GM18508 (cell line): ENCODE measurements at regions not wholly inside any gene's neighbourhood (a gene's known extent, or its start where the extent isn't known, plus 50 kb on each side); places are given as distances from the start of the nearest gene placed in this dataset.

Experiments
- ATAC-seq: cut with Tn5 transposase; IDR thresholded peaks from one replicate; pipeline ENCODE4 v1.9.1; 2021; ENCODE audit warnings: moderate number of reproducible peaks; ENCODE audit not compliant: insufficient read depth, unreplicated experiment

DNA sequence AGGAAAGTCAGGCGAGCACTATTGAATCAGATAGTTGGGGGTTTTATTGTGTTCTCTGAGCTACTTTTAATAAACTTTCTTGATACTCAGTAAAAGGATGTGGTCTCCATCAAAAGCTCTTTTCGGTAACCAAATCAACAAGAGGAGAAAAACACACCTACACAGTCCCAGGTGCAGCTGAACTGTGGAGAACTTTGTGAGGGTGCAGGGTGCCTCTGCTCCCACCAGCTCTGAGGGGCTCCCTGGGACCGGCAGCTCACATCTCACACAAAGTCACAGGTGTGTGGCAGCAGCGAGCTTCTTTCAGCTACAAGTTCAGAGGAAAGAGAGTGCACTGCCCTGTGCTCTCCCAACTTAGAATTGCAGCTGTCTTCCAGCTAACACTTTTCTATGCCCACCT is 650.4 kb downstream of the RNF144A start:
- ATAC-seq: no peak

DNA sequence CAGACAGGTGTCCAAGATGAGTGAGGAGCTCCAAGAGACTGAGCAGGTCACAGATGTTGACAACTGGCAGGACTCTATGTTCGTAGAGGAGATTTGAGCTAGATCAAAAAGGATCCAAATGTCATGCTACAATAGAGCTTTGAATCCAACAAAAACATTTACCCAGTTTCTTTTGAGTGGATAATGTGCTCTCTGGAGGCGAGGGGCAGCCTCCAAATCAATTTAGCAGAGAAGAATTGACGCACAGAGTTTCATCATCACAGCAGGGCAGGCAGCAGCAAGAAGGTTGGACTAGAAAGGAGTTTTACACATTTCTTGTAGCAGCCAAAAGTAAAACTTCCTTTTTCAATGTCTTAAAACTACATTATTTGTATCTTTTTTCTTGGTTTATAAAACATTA is 653.0 kb downstream of the RNF144A start:
- no peak for ATAC-seq

DNA sequence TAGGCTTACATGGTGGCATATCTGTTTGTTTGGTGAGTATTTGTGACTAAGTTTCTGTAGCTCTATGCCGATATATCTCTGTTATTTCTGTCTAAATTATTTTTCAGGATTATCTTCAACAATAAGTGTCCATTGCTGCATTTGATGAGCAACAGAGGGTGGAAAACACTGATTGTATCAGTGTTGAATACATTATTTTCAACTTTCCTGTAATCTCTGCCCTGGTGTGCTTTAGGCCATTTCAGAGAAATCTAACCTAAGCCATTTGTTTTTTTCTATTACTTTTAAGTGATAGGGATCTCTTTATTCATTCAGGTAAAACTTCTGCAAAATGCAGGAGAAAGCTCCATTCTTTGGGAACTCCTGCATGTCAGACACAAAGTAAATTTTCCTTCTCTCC is 654.5 kb downstream of the RNF144A start:
- ATAC-seq: no peak

DNA sequence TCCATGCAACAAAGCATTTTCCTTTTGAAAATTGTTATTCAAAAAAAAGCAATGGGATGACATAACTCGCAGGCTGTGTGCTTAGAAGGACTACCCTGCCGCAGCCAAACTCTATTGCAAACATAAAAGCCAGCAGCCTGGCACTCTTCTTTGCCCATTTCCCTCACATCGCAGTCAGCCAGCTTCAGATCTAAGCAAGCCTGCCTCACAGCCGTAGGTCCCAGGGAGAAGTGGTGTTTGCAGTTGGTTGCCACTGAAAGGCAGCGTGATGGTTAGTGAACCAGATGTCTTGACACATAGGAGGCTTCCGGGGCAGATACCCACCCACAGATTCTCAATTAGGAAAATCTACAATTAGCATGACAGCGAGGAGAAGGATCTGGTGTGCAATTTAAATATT is 655.2 kb downstream of the RNF144A start:
- no peak for ATAC-seq

DNA sequence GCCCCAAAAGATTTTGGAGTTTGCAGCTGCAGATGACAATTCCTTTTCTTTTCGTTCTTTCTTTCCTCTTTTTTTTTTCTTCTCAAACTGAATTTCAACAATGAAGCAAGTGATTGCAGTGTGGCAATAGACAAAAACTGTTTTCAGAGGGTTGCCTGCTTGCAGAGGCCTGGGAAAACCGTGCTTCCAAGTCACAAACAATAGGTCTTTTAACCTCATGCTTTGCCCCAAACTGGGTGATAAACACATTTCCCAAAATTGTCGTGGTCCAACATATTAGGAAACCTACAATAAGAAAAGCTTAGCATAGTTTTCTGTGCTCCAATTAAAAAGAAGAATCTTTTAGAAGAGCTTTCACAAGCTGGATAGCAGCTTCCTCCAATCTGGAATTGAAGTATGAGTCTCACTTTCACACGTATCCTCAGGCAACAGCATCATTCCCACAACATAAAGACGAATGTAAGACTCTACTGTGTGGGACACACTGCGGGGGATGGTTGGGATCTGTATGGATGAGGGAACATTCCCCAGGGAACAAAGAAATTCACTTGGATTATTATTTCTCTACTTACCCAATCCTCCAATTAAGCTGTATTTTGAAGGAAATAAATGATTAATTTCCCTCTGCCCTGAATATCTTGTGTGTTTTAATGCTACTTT is 656.1 kb downstream of the RNF144A start:
- ATAC-seq: no peak

DNA sequence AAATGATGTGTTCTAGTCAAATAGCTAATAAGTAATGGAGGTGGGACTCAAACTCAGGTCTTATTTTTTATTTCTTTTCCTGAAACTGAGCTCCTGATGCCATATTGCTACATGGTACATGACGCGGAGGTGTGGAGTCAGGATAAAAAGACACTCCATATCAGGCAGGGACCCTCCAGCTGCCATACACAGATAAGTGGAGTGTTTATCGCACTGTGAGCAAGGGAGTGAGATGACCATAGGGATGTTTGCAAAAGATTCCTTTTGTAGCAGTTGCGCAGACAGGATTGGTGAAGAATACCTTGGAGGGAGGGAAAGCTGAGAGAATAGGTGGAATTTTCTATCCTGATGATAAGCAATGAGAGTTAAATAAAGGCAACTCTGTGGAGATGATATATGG is 657.2 kb downstream of the RNF144A start:
- ATAC-seq: no peak

DNA sequence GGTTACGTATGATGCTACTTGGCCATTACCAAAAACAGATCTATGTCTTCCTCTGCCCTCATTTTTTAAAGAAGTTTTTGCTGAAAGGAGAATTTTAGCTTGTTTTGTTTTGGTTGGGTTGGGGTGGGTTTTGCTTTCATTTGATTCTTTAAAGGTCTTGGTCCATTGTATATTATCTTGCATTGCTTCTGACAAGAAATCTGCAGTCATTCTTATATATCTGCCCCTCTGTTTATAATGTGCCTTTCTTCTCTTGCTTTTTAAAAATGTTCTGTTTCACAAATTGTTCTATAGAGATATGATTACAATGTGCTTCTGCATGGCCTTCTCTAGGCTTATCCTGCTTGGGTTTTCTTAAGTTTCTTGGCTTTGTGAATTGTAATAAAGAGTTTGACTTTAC is 660.6 kb downstream of the RNF144A start:
- no peak for ATAC-seq

DNA sequence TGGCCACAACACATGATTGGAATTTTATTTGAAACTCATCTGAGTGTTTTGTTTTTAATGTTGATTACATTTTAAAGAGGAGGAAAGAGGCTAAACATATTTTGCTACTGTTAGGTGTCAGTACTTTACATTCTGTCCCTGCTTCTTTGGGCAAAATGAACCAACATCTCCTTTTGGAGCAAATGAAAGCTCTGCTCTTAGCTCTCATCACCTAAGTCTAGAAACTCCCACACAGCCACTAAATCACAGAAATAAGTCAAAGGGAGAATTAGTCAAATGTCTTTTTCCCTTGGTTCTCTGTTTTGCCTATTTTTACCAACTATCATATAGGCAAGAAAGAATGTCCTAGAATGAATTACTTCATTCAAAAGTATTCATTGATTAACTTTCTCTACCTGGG is 666.8 kb downstream of the RNF144A start:
- ATAC-seq: no peak

DNA sequence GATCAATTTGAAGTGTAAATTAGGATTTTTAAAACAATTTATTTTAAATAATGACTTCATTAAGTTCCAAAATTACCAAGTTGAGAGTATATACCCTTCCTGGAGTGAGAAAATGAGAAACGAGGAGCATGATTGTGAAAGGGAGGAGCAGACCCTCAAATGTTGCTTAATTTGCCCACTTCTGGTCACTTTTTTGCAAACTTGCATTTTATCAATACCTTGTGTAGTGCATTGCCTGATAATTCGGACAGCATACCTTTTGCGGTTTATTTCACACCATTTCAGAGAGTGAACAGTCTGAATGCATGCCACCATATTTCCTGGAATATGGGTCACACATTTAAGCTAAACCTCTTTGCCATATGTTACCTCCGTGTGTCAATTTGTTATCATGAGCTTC is 669.7 kb downstream of the RNF144A start:
- ATAC-seq: no peak

DNA sequence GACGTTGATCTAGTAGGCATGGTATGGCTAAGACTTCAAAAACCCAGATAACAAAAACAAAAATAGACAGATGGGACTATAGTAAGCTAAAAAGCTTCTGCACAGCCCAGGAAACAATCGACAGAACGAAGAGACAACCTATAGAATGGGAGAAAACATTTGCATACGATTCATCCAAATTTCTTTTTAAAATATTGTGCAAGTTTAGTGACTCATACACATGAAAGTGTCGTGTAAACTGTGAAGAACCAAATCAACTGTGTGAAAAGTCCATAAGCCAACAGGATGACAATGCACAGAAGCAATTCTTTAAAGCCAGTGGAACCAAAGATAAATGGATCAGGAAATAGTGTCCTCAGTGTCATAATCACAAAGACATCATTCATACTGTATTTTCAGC is 671.1 kb downstream of the RNF144A start:
- no peak for ATAC-seq

DNA sequence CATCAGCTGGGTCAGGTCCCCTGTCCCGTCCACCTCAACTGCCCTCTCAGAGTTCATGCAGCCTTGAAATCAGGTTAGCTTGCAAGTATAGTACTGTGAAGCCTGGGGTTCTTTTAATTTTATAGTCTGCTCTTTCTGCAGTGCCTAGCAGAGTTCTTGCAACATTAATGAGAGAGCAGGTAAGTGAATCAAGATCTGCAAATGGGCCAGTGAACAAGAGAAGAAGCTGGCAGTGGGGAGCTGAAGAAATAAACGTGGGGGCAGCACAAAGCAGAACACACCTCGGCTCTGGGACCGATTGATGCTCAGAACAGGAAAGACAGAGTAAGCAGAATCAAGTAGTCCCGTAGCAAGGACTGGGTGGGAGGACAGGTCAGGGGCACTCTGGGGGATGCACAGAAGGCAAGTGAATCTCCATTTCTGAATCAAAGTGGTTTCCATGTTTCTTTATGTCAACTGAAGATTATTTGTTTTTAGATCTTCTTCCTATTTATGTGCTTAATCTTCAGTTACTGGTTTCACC is 675.5 kb downstream of the RNF144A start:
- no peak for ATAC-seq

DNA sequence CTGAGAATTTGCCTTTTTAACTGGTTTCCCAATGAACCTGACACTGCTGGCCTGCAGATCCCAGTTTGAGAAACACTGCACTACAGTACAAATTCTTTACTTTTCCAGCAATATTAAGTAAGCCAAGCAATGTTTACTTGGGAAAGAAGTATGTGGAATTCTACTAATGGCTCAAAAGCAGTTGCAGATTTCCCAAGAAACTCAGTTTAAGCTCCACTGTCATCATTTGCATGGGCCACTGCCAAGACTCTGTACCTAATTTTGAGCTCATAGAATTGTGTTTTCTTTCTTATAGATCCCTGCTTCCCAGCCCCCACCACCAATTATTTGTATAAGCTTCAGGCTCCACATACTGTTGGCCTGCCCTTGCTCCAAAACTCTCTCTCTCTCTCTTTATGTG is 676.1 kb downstream of the RNF144A start:
- no peak for ATAC-seq

DNA sequence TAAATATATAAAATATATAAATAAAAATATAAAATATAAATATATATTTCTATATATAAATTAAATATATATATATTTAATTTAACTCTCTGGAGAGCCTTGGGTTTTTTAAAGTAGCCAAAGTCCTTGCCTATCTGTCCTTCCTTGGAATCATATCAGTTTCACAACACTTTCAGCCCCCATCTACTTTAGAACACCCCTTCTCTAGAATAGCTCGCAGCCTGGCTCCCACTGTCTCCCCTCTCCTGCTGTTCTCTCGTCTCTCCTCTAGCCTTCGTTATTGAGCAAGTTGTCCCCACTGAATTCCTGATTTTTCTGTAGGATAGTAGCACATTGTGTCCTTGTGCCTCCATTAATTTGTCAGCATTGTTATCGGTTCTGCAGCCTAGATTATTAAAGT is 677.0 kb downstream of the RNF144A start:
- no peak for ATAC-seq

DNA sequence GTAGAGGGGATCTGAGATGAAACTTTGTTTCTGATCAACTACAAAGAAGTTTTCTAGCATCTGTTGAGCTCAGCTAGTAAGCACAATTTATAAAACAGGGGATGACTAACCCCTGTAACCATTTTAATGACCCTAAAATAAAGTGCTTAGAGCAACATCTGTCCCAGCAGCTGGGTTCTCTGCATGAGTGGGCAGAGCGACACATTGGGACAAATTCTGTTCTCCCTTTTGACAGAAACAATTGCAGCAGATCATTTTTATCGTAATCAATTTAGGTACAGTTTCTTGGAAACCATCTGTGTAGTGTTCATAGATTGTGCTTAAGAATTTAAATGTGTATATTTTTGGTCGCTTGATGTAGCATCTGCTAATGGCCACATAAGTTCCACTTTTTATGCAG is 678.0 kb downstream of the RNF144A start:
- ATAC-seq: no peak

DNA sequence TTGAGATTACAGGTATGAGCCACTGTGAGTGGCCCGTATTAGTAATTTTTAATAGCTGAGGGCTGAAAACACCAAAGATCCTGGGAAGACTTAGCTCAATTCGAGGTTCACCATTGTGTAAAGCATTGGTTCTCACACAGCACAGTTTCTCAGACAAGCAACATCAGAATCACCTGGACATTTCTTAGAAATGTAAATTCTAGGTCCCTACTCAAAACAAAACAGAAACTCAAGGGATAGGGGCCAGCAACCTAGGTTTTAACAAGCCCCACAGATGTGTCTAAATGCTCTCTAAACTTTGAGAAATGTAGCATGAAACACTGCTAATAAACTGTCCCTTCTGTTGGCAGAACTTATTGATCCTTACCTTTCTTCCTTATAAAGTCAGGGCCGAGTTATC is 681.2 kb downstream of the RNF144A start:
- ATAC-seq: no peak

DNA sequence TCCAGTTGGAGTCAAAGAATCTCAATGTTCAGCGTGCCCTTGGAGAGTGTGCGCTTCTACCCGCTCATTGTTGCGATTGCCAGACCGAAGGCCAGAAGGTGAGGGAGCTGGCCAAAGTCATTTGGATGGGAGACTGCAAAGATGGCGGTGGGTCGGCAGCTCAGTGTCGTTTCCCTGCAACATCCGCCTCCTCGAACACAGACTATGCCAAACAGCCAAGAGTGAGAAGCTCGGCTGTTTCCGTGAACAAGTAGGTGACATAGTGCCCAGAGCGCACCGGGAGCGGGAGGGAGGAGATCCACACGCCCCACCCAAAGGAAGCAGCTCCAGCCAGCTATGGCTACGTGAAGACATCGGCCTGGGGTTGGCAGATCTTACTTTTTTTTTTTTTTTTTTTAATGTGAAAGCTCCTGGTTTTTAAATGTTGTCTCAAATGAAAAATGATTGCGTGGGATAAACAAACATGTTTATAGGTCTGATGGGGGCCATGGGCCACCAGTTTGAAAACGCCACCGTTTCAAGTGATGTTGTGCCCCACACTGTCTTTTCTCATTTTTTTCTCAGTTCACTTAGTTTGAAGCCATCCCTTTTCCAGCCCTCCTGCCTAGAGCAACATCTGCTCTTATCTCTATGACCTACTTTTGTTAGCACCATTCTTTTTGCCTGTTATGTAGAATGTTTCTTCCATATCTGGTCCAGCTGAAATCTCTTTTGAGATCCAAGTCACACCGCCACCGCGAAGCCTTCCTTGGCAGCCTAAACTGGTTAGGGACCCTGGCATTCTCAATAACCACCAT is 682.4 kb downstream of the RNF144A start:
- no peak for ATAC-seq

DNA sequence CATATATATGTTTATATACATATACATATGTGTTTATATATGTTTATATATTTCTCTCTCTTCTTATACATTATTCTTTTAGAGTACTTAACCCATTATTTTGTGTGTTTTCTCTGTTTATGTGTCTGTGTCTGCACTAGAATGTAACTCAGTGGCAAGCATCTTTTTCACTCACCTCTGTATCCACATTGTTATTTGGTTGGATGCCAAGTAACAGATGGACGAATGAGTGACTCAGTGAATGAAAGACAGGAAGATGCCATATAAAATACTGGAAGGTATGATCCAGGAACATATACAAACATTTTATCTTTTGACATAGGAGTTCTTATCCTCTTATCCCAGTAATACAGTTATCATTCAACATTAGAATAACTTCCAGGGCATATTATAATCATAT is 684.8 kb downstream of the RNF144A start:
- no peak for ATAC-seq

DNA sequence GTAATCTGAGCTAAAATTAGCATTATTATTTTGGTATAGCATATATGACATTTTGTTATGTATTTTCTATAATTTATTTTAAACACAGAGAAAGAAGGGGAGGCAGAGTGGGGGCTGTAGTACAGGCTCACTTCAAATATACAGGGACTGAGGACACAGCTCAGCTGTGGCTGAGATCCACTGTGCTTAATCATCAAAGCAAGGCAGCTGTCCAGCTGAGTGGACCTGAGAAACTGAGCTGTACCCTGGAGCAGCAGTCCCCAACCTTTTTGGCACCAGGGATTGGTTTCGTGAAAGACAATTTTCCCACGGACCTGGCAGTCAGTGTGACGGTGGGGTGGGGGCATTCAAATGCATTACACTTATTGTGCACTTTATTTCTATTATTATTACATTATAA is 687.2 kb downstream of the RNF144A start:
- no peak for ATAC-seq

DNA sequence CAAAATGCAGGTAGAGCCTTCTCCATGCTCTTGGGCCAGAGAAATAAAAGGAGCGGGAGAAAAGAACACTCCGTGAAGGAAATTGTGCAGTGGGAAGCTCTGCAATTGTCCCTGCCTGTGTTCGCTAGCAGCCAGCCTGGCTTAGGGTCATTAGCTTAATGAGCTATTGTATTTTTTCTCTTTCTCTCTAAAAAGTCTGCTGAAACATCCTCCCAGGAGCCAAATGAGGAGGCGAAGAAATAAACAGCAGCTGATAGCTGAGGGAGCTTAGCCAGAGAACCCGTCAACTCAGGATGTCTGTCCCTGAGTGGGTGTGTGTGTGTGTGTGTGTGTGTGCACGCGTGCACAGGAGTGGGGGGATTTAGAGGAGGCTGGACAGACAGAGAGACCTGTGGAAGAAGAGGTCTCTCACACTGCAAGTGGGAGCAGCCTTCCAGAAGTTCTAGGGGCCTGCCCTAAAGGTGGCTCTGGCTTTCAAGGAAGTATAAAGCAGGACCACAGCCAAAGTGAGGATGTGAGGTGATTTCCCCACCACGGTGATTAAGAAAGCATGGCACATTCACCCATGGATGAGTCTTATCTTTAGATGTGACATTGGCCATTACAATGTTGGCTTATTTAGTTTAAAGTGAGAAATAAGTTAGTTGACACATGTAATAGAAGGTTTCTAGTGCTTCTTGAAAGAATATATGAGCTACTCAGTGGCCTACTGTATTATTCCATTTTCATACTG is 690.4 kb downstream of the RNF144A start:
- ATAC-seq: no peak

DNA sequence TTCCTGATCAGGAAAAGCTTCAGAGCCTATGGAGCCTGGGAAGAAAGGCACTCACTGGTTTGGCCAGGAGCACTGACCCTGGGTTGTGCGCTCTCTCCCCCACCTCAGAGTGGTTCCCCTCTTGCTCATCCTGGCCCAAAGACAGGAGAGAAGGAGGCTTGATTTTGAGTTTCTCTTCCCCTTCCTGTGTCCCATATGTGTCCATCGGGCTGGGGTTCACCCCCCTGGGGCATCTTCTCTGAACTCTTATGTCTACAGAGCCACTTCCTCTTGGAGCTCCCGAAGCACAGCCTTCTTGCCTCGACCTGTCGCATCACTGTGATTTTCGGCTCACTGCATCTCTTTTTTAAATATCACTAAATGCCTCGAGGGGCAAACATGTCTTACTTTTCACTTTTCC is 692.3 kb downstream of the RNF144A start:
- ATAC-seq: no peak

DNA sequence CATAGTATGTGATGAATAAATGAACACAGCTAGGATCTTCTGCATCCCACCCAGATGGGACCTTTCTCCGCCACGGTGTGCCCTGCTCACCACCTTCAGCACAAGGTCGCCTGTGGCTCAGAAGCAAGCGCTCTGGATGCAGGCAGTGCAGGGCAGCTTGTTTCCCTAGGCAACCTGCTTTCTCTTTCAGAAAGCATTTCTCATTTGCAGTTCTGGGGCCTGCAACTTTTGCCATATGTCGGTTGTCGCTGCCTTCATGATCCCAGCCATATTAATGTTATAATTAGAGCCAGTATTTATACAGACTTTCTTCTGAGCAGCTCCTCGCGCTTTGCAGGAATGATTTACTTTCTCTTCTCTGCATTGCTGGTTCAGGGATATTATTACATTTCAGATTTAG is 692.8 kb downstream of the RNF144A start:
- no peak for ATAC-seq
